ENCODE measurements at regions not wholly inside any gene's neighbourhood (a gene's known extent, or its start where the extent isn't known, plus 50 kb on each side); places are given as distances from the start of the nearest gene placed in this dataset.

DNA sequence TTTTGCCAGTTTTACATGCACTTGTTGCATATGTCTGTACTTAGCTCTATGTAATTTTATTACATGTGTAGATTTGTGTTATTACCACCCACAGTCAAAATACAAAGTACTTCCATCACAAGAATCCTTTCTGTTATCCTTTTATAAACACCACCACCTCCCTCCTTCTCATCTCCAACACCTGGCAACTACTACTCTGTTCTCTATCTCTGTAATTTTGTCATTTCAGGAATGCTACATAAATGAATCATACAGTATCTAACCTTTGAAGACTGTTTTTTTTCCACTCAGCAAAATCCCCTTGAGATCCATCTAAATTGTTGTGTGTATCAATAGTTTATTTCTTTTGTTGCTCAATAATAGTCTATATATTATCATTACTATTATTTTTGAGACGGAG lies 64.5 kb upstream of the COP1 start:
- TF ChIP-seq, protein P1, sequence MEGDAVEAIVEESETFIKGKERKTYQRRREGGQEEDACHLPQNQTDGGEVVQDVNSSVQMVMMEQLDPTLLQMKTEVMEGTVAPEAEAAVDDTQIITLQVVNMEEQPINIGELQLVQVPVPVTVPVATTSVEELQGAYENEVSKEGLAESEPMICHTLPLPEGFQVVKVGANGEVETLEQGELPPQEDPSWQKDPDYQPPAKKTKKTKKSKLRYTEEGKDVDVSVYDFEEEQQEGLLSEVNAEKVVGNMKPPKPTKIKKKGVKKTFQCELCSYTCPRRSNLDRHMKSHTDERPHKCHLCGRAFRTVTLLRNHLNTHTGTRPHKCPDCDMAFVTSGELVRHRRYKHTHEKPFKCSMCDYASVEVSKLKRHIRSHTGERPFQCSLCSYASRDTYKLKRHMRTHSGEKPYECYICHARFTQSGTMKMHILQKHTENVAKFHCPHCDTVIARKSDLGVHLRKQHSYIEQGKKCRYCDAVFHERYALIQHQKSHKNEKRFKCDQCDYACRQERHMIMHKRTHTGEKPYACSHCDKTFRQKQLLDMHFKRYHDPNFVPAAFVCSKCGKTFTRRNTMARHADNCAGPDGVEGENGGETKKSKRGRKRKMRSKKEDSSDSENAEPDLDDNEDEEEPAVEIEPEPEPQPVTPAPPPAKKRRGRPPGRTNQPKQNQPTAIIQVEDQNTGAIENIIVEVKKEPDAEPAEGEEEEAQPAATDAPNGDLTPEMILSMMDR (IDR thresholded peaks at IDR 0.05): no peak
- no peaks in the 10 kb centered on the region for H3K27me3 ChIP-seq (replicated peaks; ENCODE audit: insufficient read depth)
- no peak overlapping the region for H3K4me3 ChIP-seq
- no peaks in the 10 kb centered on the region for H3K36me3 ChIP-seq
- H3K9me3 ChIP-seq: no peaks in the 10 kb centered on the region
- no peak overlapping the region for H3K27ac ChIP-seq
- no peaks in the 10 kb centered on the region for H3K4me1 ChIP-seq (ENCODE audit: control insufficient read depth in 1 of 2, low read depth in 2 of 2)
- DNase-seq (ENCODE audit: low spot score) (no peak), ATAC-seq (ENCODE audit: insufficient number of reproducible peaks, low FRiP score, low read depth) (no peak)

Measured in thoracic aorta (tissue), 2 donors.